SK-N-SH (cell line): ENCODE measurements at regions not wholly inside any gene's neighbourhood (a gene's known extent, or its start where the extent isn't known, plus 50 kb on each side); places are given as distances from the start of the nearest gene placed in this dataset.

Source experiments
- CTCF ChIP-seq: fragments of 200-600 bp; sonication (generic); IDR thresholded peaks from 2 replicates; pipeline ENCODE4 v1.6.1; 2017; ENCODE audit warnings: antibody characterized with exemption, mild to moderate bottlenecking, moderate library complexity
- ELF1 ChIP-seq: IDR thresholded peaks from 2 replicates; pipeline ENCODE4 v1.4.0; 2012
- EP300 ChIP-seq, 2 experiments: IDR thresholded peaks; 2 replicates each; pipeline versions ENCODE4 v1.4.0 to v1.6.1; 2012; ENCODE audit warnings: borderline replicate concordance in 1 of 2, low read depth in 1 of 2, low read length in 1 of 2
- EZH2phosphoT487 ChIP-seq: fragments of 200-600 bp; sonication (generic); IDR thresholded peaks from 2 replicates; pipeline ENCODE4 v1.6.1; 2017; ENCODE audit warnings: low read depth, mixed run types, mild to moderate bottlenecking, antibody characterized with exemption, moderate library complexity, borderline replicate concordance
- GABPA ChIP-seq: IDR thresholded peaks from 2 replicates; pipeline ENCODE4 v1.4.0; 2012; ENCODE audit warnings: low read depth, mild to moderate bottlenecking
- IRF3 ChIP-seq: fragments of 150-350 bp; IDR thresholded peaks from 2 replicates; pipeline ENCODE4 v1.6.1; 2016; ENCODE audit warnings: mild to moderate bottlenecking, low read depth, low read length
- JUND ChIP-seq: IDR thresholded peaks from 2 replicates; pipeline ENCODE4 v1.4.0; 2012
- PBX3 ChIP-seq: IDR thresholded peaks from 2 replicates; pipeline ENCODE4; 2012
- POLR2AphosphoS5 ChIP-seq: IDR thresholded peaks from 2 replicates; pipeline ENCODE4 v1.6.1; 2012; ENCODE audit warnings: low read depth, low read length
- RAD21 ChIP-seq: IDR thresholded peaks from 2 replicates; pipeline ENCODE4 v1.6.1; 2012; ENCODE audit warnings: mild to moderate bottlenecking, low read length
- REST ChIP-seq: IDR thresholded peaks from 2 replicates; pipeline ENCODE4 v1.6.1; 2012; ENCODE audit warnings: mild to moderate bottlenecking, low read depth, low read length, moderate library complexity
- SIN3A ChIP-seq: IDR thresholded peaks from 2 replicates; pipeline ENCODE4 v1.6.1; 2012; ENCODE audit warnings: low read depth, mild to moderate bottlenecking, low read length, moderate library complexity, borderline replicate concordance
- TAF1 ChIP-seq: IDR thresholded peaks from 2 replicates; pipeline ENCODE4 v1.6.1; 2012; ENCODE audit warnings: low read depth, mild to moderate bottlenecking, low read length, moderate library complexity, borderline replicate concordance
- USF2 ChIP-seq: fragments of 150-350 bp; IDR thresholded peaks from 2 replicates; pipeline ENCODE4 v1.6.1; 2017; ENCODE audit warnings: antibody characterized with exemption, low read length, low read depth, borderline replicate concordance

GRCh38 chr9:4922730-4923129 is 62.3 kb upstream of the JAK2 start:
- TF ChIP-seq TAF1 (no peak), CTCF (no peak), JUND (no peak), REST (no peak), EP300 (IDR thresholded peaks at IDR 0.05; ENCODE audit: borderline replicate concordance in 1 of 2, low read depth in 1 of 2, low read length in 1 of 2) (no peak), POLR2AphosphoS5 (no peak), EZH2phosphoT487 (no peak), USF2 (no peak), IRF3 (no peak), GABPA (no peak), PBX3 (no peak), ELF1 (no peak), SIN3A (no peak), RAD21 (no peak)
